Thymus (tissue), 11 donors: ENCODE measurements at regions not wholly inside any gene's neighbourhood (a gene's known extent, or its start where the extent isn't known, plus 50 kb on each side); places are given as distances from the start of the nearest gene placed in this dataset.

Experiments
- DNase-seq, 9 donors: peaks; one replicate each; pipeline ENCODE4 v3.0.0-alpha.2; 2013; ENCODE audit warnings: low spot score in 9 of 9, low read depth in 6 of 9, missing footprints in 1 of 9
- H3K27ac ChIP-seq, 2 donors: one replicate each; pipeline ENCODE4 v1.5.1; 2013; ENCODE audit warnings: control low read depth in 1 of 2, low read depth in 1 of 2, low read length in 1 of 2, mild to moderate bottlenecking in 1 of 2, moderate library complexity in 1 of 2
- H3K27me3 ChIP-seq, 2 donors: one replicate each; pipeline ENCODE4 v1.5.1; 2013; ENCODE audit warnings: low read length in 1 of 2; ENCODE audit not compliant: control insufficient read depth in 2 of 2, insufficient read depth in 1 of 2
- H3K36me3 ChIP-seq, 2 donors: one replicate each; pipeline ENCODE4 v1.5.1; 2013; ENCODE audit warnings: low read length in 1 of 2, mild to moderate bottlenecking in 1 of 2, moderate library complexity in 1 of 2; ENCODE audit not compliant: control insufficient read depth in 2 of 2, insufficient read depth in 2 of 2
- H3K4me1 ChIP-seq, 2 donors: one replicate each; pipeline ENCODE4 v1.5.1; 2013; ENCODE audit warnings: low read length in 2 of 2; ENCODE audit not compliant: control insufficient read depth in 2 of 2, insufficient read depth in 2 of 2
- H3K4me3 ChIP-seq, 2 donors: one replicate each; pipeline ENCODE4 v1.5.1; 2013; ENCODE audit warnings: low read length in 2 of 2, control low read depth in 1 of 2, mild to moderate bottlenecking in 1 of 2
- H3K9me3 ChIP-seq, 2 donors: one replicate each; pipeline ENCODE4 v1.5.1; 2013; ENCODE audit warnings: low read length in 1 of 2, mild to moderate bottlenecking in 1 of 2; ENCODE audit not compliant: control insufficient read depth in 2 of 2, insufficient read depth in 1 of 2
- WGBS: extraction: QIAGEN DNeasy Blood & Tissue Kit; methylation state at CpG from one replicate; pipeline ENCODE4 v1.1.7; 2013; 5-methylcytosine and 5-hydroxymethylcytosine counted together
- donor health status: healthy.

DNA sequence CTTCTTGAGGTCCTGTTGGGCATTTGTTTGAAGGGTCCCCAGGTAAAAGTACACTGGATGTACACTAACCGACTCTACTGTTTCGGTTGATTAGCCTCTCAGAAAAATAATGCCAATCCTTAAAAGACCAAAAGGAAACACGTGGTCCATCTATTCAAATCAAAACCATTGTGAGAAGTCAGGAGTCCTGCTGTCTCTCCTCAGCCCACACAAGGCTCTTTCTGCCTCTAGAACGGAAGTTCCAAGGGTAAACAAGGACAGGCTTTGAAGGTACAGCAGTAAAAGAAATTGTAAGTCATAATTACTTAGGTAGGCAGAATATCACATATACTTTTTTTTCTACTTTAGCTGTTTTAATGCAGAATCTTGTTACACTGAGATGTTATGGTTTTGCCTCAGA is 71.7 kb upstream of the TPK1 start:
- Histone ChIP-seq H3K27me3 (no peaks in the 10 kb centered on the region), H3K4me1 (no peaks in the 10 kb centered on the region), H3K4me3 (no peak overlapping the region), H3K9me3 (no peaks in the 10 kb centered on the region), H3K36me3 (no peaks in the 10 kb centered on the region), H3K27ac (no peak overlapping the region)
- 73% methylated on average over 4 of the region's 4 CpGs for WGBS
- DNase-seq = no peak

GRCh38 chr7:144903201-144903600 is 67.3 kb upstream of the TPK1 start:
- no peak for DNase-seq
- Histone ChIP-seq H3K4me1 (no peaks in the 10 kb centered on the region), H3K27me3 (no peaks in the 10 kb centered on the region), H3K27ac (no peak overlapping the region), H3K9me3 (no peaks in the 10 kb centered on the region), H3K36me3 (no peaks in the 10 kb centered on the region), H3K4me3 (no peak overlapping the region)
- WGBS = 98% methylated on average over 3 of the region's 3 CpGs

DNA sequence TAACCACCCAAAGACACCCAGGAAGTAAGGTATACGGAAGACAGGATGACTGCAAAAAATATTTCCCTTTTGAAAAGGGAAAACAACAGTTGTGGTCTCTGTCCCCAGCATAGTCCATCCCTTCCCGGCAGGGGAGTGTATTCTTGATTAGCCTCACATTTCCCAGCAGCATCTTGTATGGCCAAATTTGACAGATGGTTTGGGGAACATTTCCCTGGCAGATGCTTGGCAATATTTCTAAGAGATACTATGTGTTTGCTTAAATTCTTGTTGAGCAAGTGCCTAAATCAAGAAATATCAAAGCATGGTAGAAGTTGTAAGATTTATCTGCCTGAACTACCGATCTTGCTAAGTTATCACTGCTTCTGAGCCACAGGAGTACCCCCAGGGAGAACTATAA is 56.9 kb upstream of the TPK1 start:
- 86% methylated on average over 3 of the region's 3 CpGs for WGBS
- Histone ChIP-seq H3K36me3 (no peaks in the 10 kb centered on the region), H3K9me3 (no peaks in the 10 kb centered on the region), H3K27me3 (no peaks in the 10 kb centered on the region), H3K27ac (no peak overlapping the region), H3K4me3 (no peak overlapping the region), H3K4me1 (no peaks in the 10 kb centered on the region)
- no peak for DNase-seq
